Right lobe of liver (tissue), 6 donors: ENCODE measurements at regions not wholly inside any gene's neighbourhood (a gene's known extent, or its start where the extent isn't known, plus 50 kb on each side); places are given as distances from the start of the nearest gene placed in this dataset.

Experiments
- ATAC-seq, 4 donors: fragments of 200-7000 bp; cut with Tn5 transposase; one replicate each; pipeline ENCODE4 v1.9.1; 2020; ENCODE audit warnings: mild to moderate bottlenecking in 4 of 4, moderate library complexity in 4 of 4
- DNase-seq, 3 donors: peaks; one replicate each; pipeline ENCODE4 v3.0.0-alpha.2; 2020
- H3K27ac ChIP-seq, 3 donors: fragments of 200-600 bp; one replicate each; pipeline ENCODE4 v1.8.0; 2022
- H3K27me3 ChIP-seq, 2 donors: fragments of 200-600 bp; one replicate each; pipeline ENCODE4 v1.8.0; 2022
- H3K36me3 ChIP-seq, 4 donors: fragments of 200-600 bp; sonication (generic) in 1 of 4; one replicate each; pipeline versions ENCODE4 v1.5.1 to v1.8.0; 2017 to 2022; ENCODE audit warnings: control low read depth in 1 of 4
- H3K4me1 ChIP-seq, 4 donors: fragments of 200-600 bp; sonication (generic) in 1 of 4; one replicate each; pipeline versions ENCODE4 v1.5.1 to v1.8.0; 2017 to 2022; ENCODE audit warnings: control low read depth in 1 of 4
- H3K4me3 ChIP-seq, 3 donors: fragments of 200-600 bp; one replicate each; pipeline ENCODE4 v1.8.0; 2022
- H3K9me3 ChIP-seq, 4 donors: fragments of 200-600 bp; sonication (generic) in 1 of 4; one replicate each; pipeline versions ENCODE4 v1.5.1 to v1.8.0; 2017 to 2022; ENCODE audit warnings: control low read depth in 1 of 4
- POLR2A ChIP-seq: fragments of 450-650 bp; IDR thresholded peaks from one replicate; pipeline ENCODE4 v1.6.1; 2017; ENCODE audit warnings: antibody characterized with exemption, mild to moderate bottlenecking
- WGBS: methylation state at CpG from one replicate; pipeline ENCODE4 v1.1.6; 2018; ENCODE audit warnings: low coverage, low lambda C conversion rate; ENCODE audit not compliant: insufficient coverage; ENCODE audit errors: missing lambda C conversion rate; 5-methylcytosine and 5-hydroxymethylcytosine counted together
- intact Hi-C, 2 donors: fragments of 100-400 bp; cut with DNase I; formaldehyde crosslinking; loops; one replicate each; pipeline versions ENCODE4 v1.11.2 to v1.14.1; 2022
- TF ChIP-seq, protein P1 (sequence below), 4 donors: fragments of 200-600 bp in 3 of 4; fragments of 450-650 bp in 1 of 4; IDR thresholded peaks; one replicate each; pipeline versions ENCODE4 v1.5.1 to v1.8.0; 2016 to 2022; ENCODE audit warnings: antibody characterized with exemption in 4 of 4, mild to moderate bottlenecking in 2 of 4
- donor health status: DM: no; HTN: yes; CAD: no.
- donor health status: DM: no; HTN: no; CAD: no.
- donor health status: DM: no; HTN: no; CAD: no.
- donor health status: DM: no; HTN: yes; CAD: no.
- donor health status: DM: no; HTN: yes; CAD: no.

DNA sequence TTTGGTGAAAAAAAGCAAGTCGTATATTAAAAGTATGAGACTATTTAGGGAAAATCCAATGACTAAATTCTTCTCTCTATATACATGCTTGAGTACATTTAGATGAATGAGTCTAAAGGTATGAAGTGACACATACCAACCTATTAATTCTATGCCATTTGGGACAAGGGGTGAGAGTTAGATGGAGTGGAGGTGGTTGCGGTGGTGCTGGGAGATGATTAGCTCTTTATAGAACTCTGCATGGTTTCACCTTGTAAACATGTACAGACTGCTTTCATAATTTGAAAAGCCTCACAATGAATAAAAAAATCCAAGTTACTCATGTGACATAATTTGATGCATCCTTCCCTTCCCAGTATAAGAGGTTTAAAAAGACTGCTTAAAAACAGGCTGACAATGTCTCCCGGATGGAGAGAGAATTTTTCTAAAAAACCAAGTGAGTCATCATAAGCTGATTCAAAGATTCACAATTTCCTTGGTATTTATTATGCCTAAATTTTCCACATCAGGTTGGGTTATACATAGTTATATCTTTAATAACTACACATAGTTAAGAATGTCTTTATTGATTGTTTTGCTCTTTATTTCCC is 572.8 kb downstream of the REEP3 start:
- Histone ChIP-seq H3K4me3 (no peak overlapping the region), H3K36me3 (no peaks in the 10 kb centered on the region), H3K27ac (no peak overlapping the region), H3K27me3 (no peaks in the 10 kb centered on the region), H3K4me1 (no peaks in the 10 kb centered on the region), H3K9me3 (no peaks in the 10 kb centered on the region)
- ATAC-seq (no peak), DNase-seq (no peak)
- TF ChIP-seq, protein P1, sequence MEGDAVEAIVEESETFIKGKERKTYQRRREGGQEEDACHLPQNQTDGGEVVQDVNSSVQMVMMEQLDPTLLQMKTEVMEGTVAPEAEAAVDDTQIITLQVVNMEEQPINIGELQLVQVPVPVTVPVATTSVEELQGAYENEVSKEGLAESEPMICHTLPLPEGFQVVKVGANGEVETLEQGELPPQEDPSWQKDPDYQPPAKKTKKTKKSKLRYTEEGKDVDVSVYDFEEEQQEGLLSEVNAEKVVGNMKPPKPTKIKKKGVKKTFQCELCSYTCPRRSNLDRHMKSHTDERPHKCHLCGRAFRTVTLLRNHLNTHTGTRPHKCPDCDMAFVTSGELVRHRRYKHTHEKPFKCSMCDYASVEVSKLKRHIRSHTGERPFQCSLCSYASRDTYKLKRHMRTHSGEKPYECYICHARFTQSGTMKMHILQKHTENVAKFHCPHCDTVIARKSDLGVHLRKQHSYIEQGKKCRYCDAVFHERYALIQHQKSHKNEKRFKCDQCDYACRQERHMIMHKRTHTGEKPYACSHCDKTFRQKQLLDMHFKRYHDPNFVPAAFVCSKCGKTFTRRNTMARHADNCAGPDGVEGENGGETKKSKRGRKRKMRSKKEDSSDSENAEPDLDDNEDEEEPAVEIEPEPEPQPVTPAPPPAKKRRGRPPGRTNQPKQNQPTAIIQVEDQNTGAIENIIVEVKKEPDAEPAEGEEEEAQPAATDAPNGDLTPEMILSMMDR (IDR thresholded peaks at IDR 0.05), result no peak
- TF ChIP-seq POLR2A, result no peak
- WGBS, result 79% methylated on average over 3 of the region's 3 CpGs
- intact Hi-C loops, result no loop called here

DNA sequence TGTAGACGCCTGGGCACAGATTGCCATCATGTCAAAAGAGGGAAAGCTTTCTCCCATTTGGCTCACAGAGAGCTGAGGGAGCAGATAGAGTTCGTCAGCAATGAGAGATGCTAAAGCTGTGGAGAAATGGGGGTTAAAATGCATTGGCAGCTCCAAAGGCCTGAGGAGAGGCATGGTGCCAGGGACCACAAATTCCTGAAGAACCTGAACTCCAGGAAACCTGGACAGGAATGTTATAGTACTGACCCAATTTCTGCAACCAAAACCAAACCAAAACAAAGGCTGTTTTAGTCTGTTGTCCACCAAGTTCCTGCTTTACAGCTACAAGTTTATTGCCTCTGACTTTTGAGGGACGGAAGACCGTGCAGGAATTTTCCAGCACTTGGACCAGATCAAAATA is 575.7 kb downstream of the REEP3 start:
- WGBS, result 61% methylated on average over 3 of the region's 4 CpGs
- Histone ChIP-seq H3K9me3 (no peaks in the 10 kb centered on the region), H3K27ac (no peak overlapping the region), H3K4me3 (no peak overlapping the region), H3K36me3 (no peaks in the 10 kb centered on the region), H3K4me1 (peaks cover 0 to 8% (median 0%) of the 10 kb centered on the region in 4 donors), H3K27me3 (no peaks in the 10 kb centered on the region)
- no peak for ATAC-seq
- TF ChIP-seq POLR2A, result no peak
- DNase-seq, result no peak
- intact Hi-C loops, result no loop called here

DNA sequence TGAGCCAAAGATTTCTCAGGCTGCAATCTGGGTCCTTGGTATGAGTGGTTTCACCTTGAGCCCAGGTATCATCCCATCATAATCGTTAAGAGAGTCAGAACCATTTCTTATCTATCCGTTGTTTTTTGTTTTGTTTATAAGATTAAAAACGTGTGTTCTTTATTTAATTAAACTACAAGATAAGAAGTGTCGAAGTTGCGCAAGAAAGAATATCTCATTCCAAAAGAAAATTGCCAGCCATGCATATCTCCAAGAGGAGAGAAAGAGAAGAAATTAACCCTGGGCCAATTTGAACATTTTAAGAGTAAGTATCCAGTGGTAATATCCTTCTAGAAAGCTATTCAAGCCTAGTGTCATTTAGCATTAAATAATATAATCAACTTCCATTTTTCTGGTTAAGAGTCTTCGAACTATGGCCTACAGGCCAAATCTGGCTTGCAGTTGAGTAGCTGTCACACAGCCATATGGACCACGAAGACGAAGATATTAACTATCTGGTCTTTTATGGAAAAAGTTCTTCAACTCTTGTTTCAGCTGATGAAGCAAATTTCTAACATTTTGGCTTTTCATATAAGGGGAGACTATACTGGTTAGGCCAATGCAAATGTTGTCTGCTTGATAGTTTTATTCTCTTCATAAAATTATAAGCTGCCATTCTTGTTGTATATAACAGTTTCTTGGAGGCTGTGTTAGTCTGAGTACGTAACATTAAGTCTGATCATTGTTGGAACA is 576.4 kb downstream of the REEP3 start:
- H3K9me3 ChIP-seq, result no peaks in the 10 kb centered on the region
- intact Hi-C loops, result no loop called here
- H3K4me1 ChIP-seq, result peaks cover 0 to 11% (median 0%) of the 10 kb centered on the region in 4 donors
- 61% methylated on average over 9 of the region's 9 CpGs for WGBS
- TF ChIP-seq, protein P1 (IDR thresholded peaks at IDR 0.05), result no peak
- no peak for TF ChIP-seq POLR2A
- H3K27me3 ChIP-seq, result no peaks in the 10 kb centered on the region
- H3K4me3 ChIP-seq, result no peak overlapping the region
- no peaks in the 10 kb centered on the region for H3K36me3 ChIP-seq
- DNase-seq, result no peak
- H3K27ac ChIP-seq, result no peak overlapping the region
- no peak for ATAC-seq

DNA sequence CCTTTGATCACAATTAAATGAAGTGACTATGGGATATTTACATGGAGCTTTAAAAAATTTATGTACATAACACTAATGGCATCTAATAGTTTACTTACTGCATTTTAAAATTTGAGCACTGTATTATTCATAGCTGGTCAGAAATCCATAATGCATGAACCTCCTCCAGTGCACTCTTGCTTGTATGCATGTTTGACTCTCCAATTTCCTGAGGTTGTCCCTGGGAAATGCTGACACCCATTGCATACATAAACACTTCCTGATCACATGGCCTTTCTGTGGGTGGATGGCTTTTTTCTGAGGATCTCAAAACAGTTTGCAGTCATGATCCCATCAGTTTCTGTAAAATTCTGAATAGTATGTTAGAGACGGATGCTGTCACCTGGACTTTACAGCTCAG is 577.8 kb downstream of the REEP3 start:
- intact Hi-C loops, result no loop called here
- TF ChIP-seq POLR2A, result no peak
- TF ChIP-seq, protein P1 (IDR thresholded peaks at IDR 0.05), result no peak
- no peaks in the 10 kb centered on the region for H3K36me3 ChIP-seq
- H3K27ac ChIP-seq, result no peak overlapping the region
- H3K4me1 ChIP-seq, result peaks cover 0 to 11% (median 0%) of the 10 kb centered on the region in 4 donors
- ATAC-seq (no peak), DNase-seq (no peak)
- H3K4me3 ChIP-seq, result no peak overlapping the region
- no peaks in the 10 kb centered on the region for H3K27me3 ChIP-seq
- WGBS, result 100% methylated on average over 1 of the region's 1 CpG
- H3K9me3 ChIP-seq, result no peaks in the 10 kb centered on the region

DNA sequence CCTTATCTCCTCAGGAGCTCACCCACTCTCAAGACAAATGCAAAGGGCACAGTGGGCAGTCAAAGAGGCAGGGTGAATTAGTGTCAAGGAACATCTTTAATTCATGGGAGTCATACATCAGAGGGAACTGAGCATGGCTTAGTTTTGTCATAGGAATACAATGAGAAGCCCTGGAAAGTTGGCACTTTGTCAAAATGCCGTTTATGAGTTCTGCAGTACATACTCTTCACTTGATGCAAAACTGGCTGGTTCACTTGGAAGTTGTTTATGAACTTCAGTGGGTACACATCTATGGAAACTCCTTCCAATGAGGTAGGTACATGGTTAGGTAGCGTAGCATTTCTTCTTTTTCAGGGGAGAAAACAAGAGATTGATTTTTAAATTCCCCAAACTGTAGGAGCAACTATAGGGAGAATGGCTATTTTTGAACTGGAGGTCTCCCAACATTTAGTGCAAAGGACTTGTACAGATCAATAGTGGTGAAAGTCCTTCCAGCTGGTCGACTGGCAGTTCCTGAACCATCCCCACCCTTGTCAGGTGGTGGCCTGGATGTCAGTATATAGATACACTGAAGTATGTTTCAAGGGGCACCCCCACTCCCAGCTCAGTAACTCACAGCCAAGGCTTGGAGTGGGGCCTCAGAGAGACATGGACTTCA is 580.5 kb downstream of the REEP3 start:
- intact Hi-C loops, result no loop called here
- TF ChIP-seq, protein P1 (IDR thresholded peaks at IDR 0.05), result no peak
- no peak for TF ChIP-seq POLR2A
- no peak overlapping the region for H3K27ac ChIP-seq
- no peak for DNase-seq
- ATAC-seq, result peak; percentile 76 to 88 (median 80)
- H3K36me3 ChIP-seq, result no peaks in the 10 kb centered on the region
- peaks cover 0 to 11% (median 0%) of the 10 kb centered on the region in 4 donors for H3K4me1 ChIP-seq
- no peak overlapping the region for H3K4me3 ChIP-seq
- no peaks in the 10 kb centered on the region for H3K27me3 ChIP-seq
- 23% methylated on average over 3 of the region's 3 CpGs for WGBS
- H3K9me3 ChIP-seq, result no peaks in the 10 kb centered on the region
